IPS DF 4.7 (cell line): ENCODE measurements at regions not wholly inside any gene's neighbourhood (a gene's known extent, or its start where the extent isn't known, plus 50 kb on each side); places are given as distances from the start of the nearest gene placed in this dataset.

Experiments
- DNase-seq: peaks from one replicate; pipeline ENCODE4 v3.0.0-alpha.2; 2013; ENCODE audit warnings: low spot score; ENCODE audit errors: extremely low read depth

- DNase-seq, result no peak
Observed at GRCh38 chr4:24245491-24245820, 338.9 kb downstream of the DHX15 start.

- no peak for DNase-seq
Observed at GRCh38 chr4:24244663-24245490, 339.5 kb downstream of the DHX15 start.

- DNase-seq, result no peak
Observed at GRCh38 chr4:24243641-24244040, 340.7 kb downstream of the DHX15 start.

GRCh38 chr4:24241511-24241910 lies 342.8 kb downstream of the DHX15 start:
- DNase-seq, result no peak

- DNase-seq, result no peak
Observed at GRCh38 chr4:24240655-24241054, 343.7 kb downstream of the DHX15 start.

- DNase-seq, result no peak
Observed at GRCh38 chr4:24237709-24238108, 346.6 kb downstream of the DHX15 start.

- DNase-seq, result no peak
Observed at GRCh38 chr4:24236532-24236931, 346.7 kb upstream of the PPARGC1A start.

GRCh38 chr4:24236120-24236519 lies 346.3 kb upstream of the PPARGC1A start:
- no peak for DNase-seq

- no peak for DNase-seq
Observed at GRCh38 chr4:24235618-24236017, 345.8 kb upstream of the PPARGC1A start.

GRCh38 chr4:24234288-24234848 lies 344.5 kb upstream of the PPARGC1A start:
- DNase-seq, result no peak

- DNase-seq, result no peak
Observed at GRCh38 chr4:24230955-24231354, 341.1 kb upstream of the PPARGC1A start.

GRCh38 chr4:24229978-24230377 lies 340.1 kb upstream of the PPARGC1A start:
- DNase-seq, result no peak

GRCh38 chr4:24228692-24229091 lies 338.8 kb upstream of the PPARGC1A start:
- DNase-seq, result no peak

GRCh38 chr4:24226667-24227066 lies 336.8 kb upstream of the PPARGC1A start:
- DNase-seq, result no peak

GRCh38 chr4:24226023-24226422 lies 336.2 kb upstream of the PPARGC1A start:
- DNase-seq, result no peak

- no peak for DNase-seq
Observed at GRCh38 chr4:24224446-24224845, 334.6 kb upstream of the PPARGC1A start.

- no peak for DNase-seq
Observed at GRCh38 chr4:24219209-24219608, 329.4 kb upstream of the PPARGC1A start.

- no peak for DNase-seq
Observed at GRCh38 chr4:24218566-24218965, 328.7 kb upstream of the PPARGC1A start.

GRCh38 chr4:24214796-24215195 lies 324.9 kb upstream of the PPARGC1A start:
- DNase-seq, result no peak

- no peak for DNase-seq
Observed at GRCh38 chr4:24213961-24214360, 324.1 kb upstream of the PPARGC1A start.

GRCh38 chr4:24212642-24213041 lies 322.8 kb upstream of the PPARGC1A start:
- no peak for DNase-seq

GRCh38 chr4:24211856-24212255 lies 322.0 kb upstream of the PPARGC1A start:
- DNase-seq, result no peak

- DNase-seq, result no peak
Observed at GRCh38 chr4:24210332-24210902, 320.6 kb upstream of the PPARGC1A start.
